GM12865 (cell line): ENCODE measurements at regions not wholly inside any gene's neighbourhood (a gene's known extent, or its start where the extent isn't known, plus 50 kb on each side); places are given as distances from the start of the nearest gene placed in this dataset.

Experiments
- DNase-seq: peaks from one replicate; pipeline ENCODE4 v3.0.0; 2010; ENCODE audit warnings: low read depth
- H3K4me3 ChIP-seq: 2 replicates; pipeline ENCODE4 v1.5.1; 2011; ENCODE audit warnings: mild to moderate bottlenecking, low read depth, low read length, control low read depth
- TF ChIP-seq, protein P1 (sequence below): IDR thresholded peaks from 2 replicates; pipeline ENCODE4 v1.5.1; 2011; ENCODE audit warnings: low read length, control low read depth, low read depth, inconsistent platforms; ENCODE audit not compliant: insufficient read depth; ENCODE audit errors: missing control alignments

DNA sequence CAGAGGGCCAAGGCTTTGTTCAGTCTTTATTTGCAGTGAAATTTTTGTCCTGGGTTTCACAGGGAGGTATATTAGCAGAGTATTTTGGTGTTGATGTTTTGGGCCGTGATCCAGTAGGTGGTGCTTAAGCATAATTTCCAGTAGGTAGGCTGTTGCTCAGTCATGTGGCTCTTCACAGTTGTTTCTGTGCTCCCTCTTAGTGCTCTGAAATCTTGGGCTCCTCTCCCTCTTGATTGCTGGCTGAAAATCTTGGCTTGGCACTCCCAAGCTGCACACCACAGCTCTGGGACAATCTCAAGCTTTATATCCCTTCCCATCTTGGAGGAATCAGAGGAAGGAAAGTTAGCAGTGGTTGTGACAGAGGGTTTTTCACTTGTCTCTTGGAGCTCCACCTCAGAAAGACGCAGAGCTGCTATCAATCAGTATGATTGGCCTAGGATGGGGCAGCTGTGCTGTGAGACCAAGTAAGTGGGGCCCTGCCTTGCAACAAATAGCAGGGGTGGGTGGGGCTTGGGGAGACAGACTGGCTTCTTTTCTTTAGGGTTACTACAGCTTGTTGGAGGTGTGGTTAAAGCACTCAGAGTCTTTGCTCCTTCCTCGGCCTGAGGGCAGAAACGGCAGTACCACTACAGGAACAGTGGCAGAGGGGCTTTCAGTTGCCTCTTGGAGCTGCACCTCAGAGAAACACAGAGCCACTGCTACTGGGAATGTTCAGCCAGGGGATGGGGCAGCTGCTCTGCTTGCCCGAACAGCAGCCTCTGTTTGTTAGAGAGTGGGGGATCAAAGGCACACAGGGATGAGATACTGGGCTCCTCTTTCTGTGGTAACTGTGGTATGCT is 627.0 kb downstream of the SI start:
- H3K4me3 ChIP-seq: no peak overlapping the region
- TF ChIP-seq, protein P1, sequence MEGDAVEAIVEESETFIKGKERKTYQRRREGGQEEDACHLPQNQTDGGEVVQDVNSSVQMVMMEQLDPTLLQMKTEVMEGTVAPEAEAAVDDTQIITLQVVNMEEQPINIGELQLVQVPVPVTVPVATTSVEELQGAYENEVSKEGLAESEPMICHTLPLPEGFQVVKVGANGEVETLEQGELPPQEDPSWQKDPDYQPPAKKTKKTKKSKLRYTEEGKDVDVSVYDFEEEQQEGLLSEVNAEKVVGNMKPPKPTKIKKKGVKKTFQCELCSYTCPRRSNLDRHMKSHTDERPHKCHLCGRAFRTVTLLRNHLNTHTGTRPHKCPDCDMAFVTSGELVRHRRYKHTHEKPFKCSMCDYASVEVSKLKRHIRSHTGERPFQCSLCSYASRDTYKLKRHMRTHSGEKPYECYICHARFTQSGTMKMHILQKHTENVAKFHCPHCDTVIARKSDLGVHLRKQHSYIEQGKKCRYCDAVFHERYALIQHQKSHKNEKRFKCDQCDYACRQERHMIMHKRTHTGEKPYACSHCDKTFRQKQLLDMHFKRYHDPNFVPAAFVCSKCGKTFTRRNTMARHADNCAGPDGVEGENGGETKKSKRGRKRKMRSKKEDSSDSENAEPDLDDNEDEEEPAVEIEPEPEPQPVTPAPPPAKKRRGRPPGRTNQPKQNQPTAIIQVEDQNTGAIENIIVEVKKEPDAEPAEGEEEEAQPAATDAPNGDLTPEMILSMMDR: no peak
- no peak for DNase-seq

GRCh38 chr3:164450276-164450905 is 627.9 kb downstream of the SI start:
- TF ChIP-seq, protein P1: no peak
- DNase-seq: no peak
- H3K4me3 ChIP-seq: no peak overlapping the region

DNA sequence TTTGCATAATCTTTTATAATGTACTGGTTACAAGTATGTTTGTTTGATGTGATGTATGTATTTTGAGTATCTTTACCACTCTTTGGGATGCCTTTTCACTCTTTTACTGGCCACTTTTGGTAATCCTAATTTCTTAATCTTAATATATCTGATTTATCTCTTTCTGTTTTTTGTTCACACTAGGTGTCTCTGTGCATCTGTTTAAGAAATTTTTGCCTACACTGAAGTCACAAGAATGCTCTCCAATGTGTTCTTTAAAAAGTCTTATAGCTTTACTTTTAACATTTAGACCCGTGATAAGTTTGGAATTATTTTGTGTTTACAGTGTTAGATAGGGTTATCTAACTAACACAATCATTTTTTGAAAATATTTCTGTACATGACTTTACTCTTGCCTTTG is 659.1 kb downstream of the SI start:
- H3K4me3 ChIP-seq: no peak overlapping the region
- TF ChIP-seq, protein P1: no peak
- DNase-seq: no peak

DNA sequence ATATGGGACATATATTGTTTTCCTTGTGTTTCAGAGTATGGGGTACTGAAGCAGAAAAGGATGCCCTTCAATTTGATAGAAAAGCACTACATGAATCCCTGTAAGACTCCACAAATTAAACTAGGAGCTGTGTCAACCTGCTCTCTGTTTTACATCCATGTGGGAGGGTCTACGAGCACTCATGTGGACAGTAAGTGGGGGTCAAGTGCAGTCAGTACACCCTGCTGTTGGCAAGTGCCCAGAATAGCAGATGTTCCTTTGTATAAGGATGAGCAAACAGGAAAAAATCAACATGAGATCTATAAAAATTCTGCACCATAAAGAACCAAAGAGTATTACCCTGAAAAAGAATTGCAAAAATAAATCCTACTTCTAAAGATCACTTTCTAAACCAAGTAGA is 659.9 kb downstream of the SI start:
- TF ChIP-seq, protein P1: no peak
- H3K4me3 ChIP-seq: no peak overlapping the region
- DNase-seq: no peak

DNA sequence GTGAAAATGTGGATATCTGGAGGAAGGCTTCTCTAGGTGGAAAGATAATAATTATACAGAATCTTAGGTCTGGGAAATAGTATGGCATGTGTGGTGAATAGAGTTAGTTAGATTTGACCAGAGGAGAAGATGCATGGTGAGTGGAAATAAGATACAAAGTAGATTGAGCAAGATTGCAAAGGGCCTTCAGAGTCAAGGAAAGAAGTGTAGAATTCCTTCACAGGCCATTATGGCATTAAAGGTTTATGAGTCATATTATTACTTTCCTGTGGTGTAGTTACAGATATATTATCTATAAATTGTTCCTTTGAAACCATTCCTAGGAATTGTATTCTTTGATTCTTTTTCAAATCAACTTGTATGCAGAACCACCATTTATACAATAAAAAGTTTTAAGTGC is 660.3 kb downstream of the SI start:
- no peak for DNase-seq
- TF ChIP-seq, protein P1: no peak
- H3K4me3 ChIP-seq: no peak overlapping the region

DNA sequence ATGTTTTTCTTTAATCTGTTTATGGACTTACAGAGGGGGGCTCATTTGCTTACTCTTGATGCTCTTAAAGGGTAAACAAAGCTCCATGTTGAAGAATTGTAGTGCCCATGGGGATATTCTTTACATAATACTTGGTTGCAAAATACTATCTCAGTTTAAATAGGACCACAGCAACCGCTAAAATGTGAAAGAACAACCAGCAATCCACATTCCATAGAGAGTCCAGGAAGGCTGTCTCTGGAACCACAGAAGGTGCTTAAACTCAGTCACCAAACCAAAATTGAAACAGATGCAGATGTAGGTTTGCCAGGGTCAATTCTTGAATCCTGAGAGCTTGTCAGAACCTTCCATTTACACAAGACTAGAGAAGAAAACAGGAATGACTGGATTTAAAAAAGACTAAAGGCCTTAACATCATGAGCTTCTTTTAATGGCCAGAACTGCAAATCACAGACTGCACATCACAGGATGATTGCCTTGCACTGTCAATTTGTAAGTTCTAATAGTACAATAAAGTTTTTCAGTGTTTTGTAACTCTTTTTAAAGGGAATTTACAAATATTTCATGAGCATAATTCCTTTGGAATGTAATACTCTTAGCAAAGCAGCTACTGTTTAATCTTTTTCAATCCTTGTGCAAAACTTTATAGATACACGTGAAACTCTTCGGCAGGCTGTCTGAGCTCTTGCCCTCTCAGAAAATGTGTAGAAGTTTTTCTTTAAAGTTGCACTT is 661.6 kb downstream of the SI start:
- no peak overlapping the region for H3K4me3 ChIP-seq
- no peak for DNase-seq
- TF ChIP-seq, protein P1: no peak
